Transverse colon (tissue), 4 donors: ENCODE measurements at regions not wholly inside any gene's neighbourhood (a gene's known extent, or its start where the extent isn't known, plus 50 kb on each side); places are given as distances from the start of the nearest gene placed in this dataset.

Experiments used
- DNase-seq: peaks from one replicate; pipeline ENCODE4 v3.0.0-alpha.2; 2019
- H3K27ac ChIP-seq, 4 donors: fragments of 200-600 bp; sonication (generic); 2 replicates each; pipeline ENCODE4 v1.5.1; 2016 to 2018; ENCODE audit warnings: inconsistent platforms in 4 of 4
- H3K27me3 ChIP-seq: fragments of 200-600 bp; sonication (generic); 2 replicates; pipeline ENCODE4 v1.5.1; 2017; ENCODE audit warnings: inconsistent platforms
- H3K36me3 ChIP-seq, 4 donors: fragments of 200-600 bp; sonication (generic); 2 replicates each; pipeline ENCODE4 v1.5.1; 2017 to 2019; ENCODE audit warnings: inconsistent platforms in 4 of 4
- H3K4me1 ChIP-seq, 4 donors: fragments of 200-600 bp; sonication (generic); 2 replicates each; pipeline ENCODE4 v1.5.1; 2017 to 2020; ENCODE audit warnings: inconsistent platforms in 4 of 4
- H3K4me3 ChIP-seq, 4 donors: fragments of 200-600 bp; sonication (generic); 1 replicate in 1 of 4; 2 replicates in 3 of 4; pipeline versions ENCODE4 v1.5.1 to v1.6.1; 2017 to 2019; ENCODE audit warnings: inconsistent platforms in 4 of 4
- H3K9me3 ChIP-seq, 2 donors: fragments of 200-600 bp; sonication (generic); 2 replicates each; pipeline ENCODE4 v1.5.1; 2017 to 2019; ENCODE audit warnings: inconsistent platforms in 2 of 2
- EP300 ChIP-seq: sonication (generic); formaldehyde crosslinking; IDR thresholded peaks from one replicate; pipeline ENCODE4 v1.6.1; 2017; ENCODE audit warnings: antibody characterized with exemption, low read depth
- POLR2A ChIP-seq: fragments of 450-650 bp; IDR thresholded peaks from one replicate; pipeline ENCODE4 v1.6.1; 2016; ENCODE audit warnings: antibody characterized with exemption, mild to moderate bottlenecking, moderate library complexity
- POLR2AphosphoS5 ChIP-seq, 3 donors: sonication (generic); formaldehyde crosslinking; IDR thresholded peaks; one replicate each; pipeline ENCODE4 v1.6.1; 2016; ENCODE audit warnings: antibody characterized with exemption in 3 of 3
- WGBS, 2 donors: methylation state at CpG; one replicate each; pipeline ENCODE4 v1.1.5; 2018; ENCODE audit warnings: low coverage in 1 of 2; 5-methylcytosine and 5-hydroxymethylcytosine counted together
- in situ Hi-C, 4 donors: fragments of 200-750 bp; cut with MboI; loops; one replicate each; pipeline versions ENCODE4 v1.15.0 to v1.15.1; 2017; ENCODE audit warnings: low sequenced_read_pairs in 3 of 4, low pct_ligation_motif_present in 1 of 4, low pct_unique_long_range_greater_than_20kb in 1 of 4
- intact Hi-C: fragments of 100-400 bp; cut with DNase I; formaldehyde crosslinking; loops from one replicate; pipeline ENCODE4 v1.15.1; 2023; ENCODE audit warnings: low total_unique reads
- TF ChIP-seq, protein P1 (sequence below), 5 experiments: fragments of 200-600 bp in 3 of 5; fragments of 450-650 bp in 2 of 5; sonication (generic) in 3 of 5; IDR thresholded peaks; 1 replicate in 2 of 5; 2 replicates in 3 of 5; pipeline ENCODE4 v1.5.1; 2016 to 2017; ENCODE audit warnings: antibody characterized with exemption in 5 of 5, inconsistent platforms in 3 of 5, mild to moderate bottlenecking in 2 of 5, moderate library complexity in 1 of 5

DNA sequence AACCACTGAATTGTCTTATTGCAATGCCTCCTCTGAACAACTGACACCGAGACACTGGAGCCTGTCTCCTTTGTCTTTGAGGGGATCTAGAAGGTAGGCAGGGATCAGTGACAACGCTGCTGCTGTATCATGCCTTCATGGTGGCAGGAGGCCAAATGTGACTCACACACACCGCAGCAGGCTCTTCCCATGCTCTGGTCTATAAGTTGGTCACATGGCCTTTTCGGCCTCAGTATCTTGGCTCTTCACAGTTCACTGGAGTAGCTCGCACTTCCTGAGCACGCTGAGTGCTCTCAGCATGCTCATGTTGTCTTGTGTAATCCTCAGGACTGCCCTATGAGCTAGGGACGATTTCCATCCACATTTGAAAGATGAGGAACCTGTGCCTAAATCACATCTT lies 167.4 kb upstream of the PCSK2 start:
- Histone ChIP-seq H3K27me3 (no peaks in the 10 kb centered on the region), H3K36me3 (no peaks in the 10 kb centered on the region), H3K9me3 (no peaks in the 10 kb centered on the region), H3K27ac (no peak overlapping the region), H3K4me3 (no peak overlapping the region), H3K4me1 (no peaks in the 10 kb centered on the region)
- in situ Hi-C loops: no loop called here
- TF ChIP-seq EP300: no peak
- TF ChIP-seq, protein P1, sequence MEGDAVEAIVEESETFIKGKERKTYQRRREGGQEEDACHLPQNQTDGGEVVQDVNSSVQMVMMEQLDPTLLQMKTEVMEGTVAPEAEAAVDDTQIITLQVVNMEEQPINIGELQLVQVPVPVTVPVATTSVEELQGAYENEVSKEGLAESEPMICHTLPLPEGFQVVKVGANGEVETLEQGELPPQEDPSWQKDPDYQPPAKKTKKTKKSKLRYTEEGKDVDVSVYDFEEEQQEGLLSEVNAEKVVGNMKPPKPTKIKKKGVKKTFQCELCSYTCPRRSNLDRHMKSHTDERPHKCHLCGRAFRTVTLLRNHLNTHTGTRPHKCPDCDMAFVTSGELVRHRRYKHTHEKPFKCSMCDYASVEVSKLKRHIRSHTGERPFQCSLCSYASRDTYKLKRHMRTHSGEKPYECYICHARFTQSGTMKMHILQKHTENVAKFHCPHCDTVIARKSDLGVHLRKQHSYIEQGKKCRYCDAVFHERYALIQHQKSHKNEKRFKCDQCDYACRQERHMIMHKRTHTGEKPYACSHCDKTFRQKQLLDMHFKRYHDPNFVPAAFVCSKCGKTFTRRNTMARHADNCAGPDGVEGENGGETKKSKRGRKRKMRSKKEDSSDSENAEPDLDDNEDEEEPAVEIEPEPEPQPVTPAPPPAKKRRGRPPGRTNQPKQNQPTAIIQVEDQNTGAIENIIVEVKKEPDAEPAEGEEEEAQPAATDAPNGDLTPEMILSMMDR (IDR thresholded peaks at IDR 0.05): no peak
- TF ChIP-seq POLR2AphosphoS5 (IDR thresholded peaks at IDR 0.05): no peak
- no peak for TF ChIP-seq POLR2A
- WGBS, 2 donors: 71% methylated on average over 7 of the region's 7 CpGs; no CpG with 5 or more reads in 1 of the 2 donors
- DNase-seq: no peak
- intact Hi-C loops: no loop called here

DNA sequence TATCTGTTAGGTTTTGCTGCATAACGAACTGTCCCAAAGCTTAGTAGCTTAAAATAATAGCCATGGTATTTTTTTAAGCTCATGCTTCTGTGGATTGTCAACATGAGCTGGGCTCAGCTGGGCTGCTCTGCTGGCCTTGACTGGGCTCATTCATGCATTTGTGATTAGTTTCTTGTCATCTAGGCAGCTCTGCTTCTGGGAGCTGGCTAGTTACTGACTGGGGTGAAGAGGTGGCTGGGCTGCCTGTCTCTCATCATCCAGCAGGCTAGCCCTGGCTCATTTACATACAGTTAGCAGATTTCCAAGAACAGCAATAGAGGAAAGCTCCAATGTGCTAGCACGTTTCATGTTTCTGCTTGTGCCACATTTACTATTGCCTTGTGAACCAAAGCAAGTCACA lies 165.1 kb upstream of the PCSK2 start:
- Histone ChIP-seq H3K9me3 (no peaks in the 10 kb centered on the region), H3K27ac (no peak overlapping the region), H3K4me3 (no peak overlapping the region), H3K27me3 (no peaks in the 10 kb centered on the region), H3K36me3 (no peaks in the 10 kb centered on the region), H3K4me1 (no peaks in the 10 kb centered on the region)
- TF ChIP-seq, protein P1 (IDR thresholded peaks at IDR 0.05): no peak
- TF ChIP-seq POLR2AphosphoS5 (IDR thresholded peaks at IDR 0.05) (no peak), EP300 (no peak)
- intact Hi-C loops (no loop called here), in situ Hi-C loops (no loop called here)
- DNase-seq: no peak
- 41 to 57% methylated on average over 2 of the region's 2 CpGs for WGBS, 2 donors

DNA sequence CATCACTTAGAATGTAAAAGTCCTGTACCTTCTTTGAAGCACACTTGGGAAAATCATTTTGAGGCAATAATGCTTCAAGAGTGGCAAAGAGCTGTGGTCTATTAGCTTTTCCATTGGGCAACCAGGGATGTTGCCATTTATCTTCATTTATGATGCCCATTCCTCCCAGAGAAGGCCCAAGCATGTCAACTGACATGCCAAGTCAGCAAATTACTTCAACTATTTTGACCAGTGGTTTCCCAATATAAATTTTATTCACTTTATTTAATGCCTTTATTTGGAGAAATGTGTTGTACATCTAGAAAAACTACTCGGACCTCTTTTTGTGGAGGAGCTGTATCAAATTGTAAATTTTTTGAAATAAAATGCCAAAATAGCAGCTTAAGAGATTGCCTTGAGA lies 164.1 kb upstream of the PCSK2 start:
- intact Hi-C loops (no loop called here), in situ Hi-C loops (no loop called here)
- Histone ChIP-seq H3K36me3 (no peaks in the 10 kb centered on the region), H3K27ac (no peak overlapping the region), H3K4me1 (no peaks in the 10 kb centered on the region), H3K4me3 (no peak overlapping the region), H3K27me3 (no peaks in the 10 kb centered on the region), H3K9me3 (no peaks in the 10 kb centered on the region)
- WGBS, 2 donors: 50 to 79% methylated on average over 1 of the region's 1 CpG
- TF ChIP-seq EP300 (no peak), POLR2A (no peak), POLR2AphosphoS5 (IDR thresholded peaks at IDR 0.05) (no peak)
- DNase-seq: no peak

DNA sequence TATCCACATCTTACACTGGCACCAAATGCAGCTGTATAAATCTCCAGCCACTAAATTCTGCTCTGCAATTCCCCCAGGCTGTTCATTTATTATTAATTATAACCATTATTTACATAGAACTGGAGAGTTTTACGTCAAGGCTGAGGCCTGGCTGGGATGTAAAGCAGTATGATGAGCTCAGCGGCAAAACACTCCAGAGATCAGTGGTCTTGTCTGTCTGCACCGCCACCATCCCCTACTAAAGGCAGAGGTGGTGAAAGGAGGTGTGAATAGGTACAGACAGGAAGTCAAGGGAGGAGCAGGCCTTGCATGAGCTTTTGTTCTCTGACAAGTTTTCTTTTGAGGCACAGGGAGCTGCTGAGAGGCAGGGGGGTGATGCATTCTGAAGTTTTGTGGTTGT lies 159.9 kb upstream of the PCSK2 start:
- no peaks in the 10 kb centered on the region for H3K9me3 ChIP-seq
- 28 to 55% methylated on average over 3 of the region's 3 CpGs for WGBS, 2 donors
- H3K4me1 ChIP-seq: no peaks in the 10 kb centered on the region
- TF ChIP-seq POLR2AphosphoS5 (IDR thresholded peaks at IDR 0.05) (no peak), POLR2A (no peak), EP300 (no peak)
- TF ChIP-seq, protein P1 (IDR thresholded peaks at IDR 0.05): no peak
- DNase-seq: no peak
- no peaks in the 10 kb centered on the region for H3K27me3 ChIP-seq
- no peak overlapping the region for H3K27ac ChIP-seq
- in situ Hi-C loops (no loop called here), intact Hi-C loops (loop anchor here (1.0 kb wide), 1 partner anchor 38 kb away; no protein-coding TSS in a partner anchor)
- H3K4me3 ChIP-seq: no peak overlapping the region
- no peaks in the 10 kb centered on the region for H3K36me3 ChIP-seq

DNA sequence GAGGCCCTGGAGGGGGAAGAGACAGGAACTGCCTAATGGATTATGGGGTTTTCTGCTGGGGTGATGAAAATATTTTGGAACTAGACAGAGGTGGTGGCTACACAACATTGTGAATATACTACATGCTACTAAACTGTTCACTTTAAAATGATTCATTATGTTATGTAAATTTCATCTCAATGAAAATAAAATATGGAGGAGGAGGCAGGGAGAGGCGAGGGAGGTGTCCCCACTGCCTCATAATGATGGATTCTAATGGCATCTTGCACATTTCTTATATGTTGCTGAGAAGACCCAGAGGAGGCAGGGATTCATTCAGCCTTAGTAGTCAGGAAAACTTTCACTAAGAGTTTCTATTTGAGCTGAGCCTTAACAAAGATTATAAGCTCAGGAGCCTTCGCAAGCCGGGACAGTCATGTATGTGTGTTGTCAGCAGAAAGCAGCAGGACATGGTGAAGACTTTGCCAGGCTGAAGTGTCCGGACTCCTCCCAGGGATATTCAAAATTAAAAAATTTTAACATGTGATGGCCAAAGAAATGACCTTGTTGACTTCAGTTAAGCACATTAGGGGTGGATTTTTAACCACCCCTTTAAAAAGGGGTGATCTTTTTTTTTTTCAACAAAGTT lies 158.6 kb upstream of the PCSK2 start:
- H3K4me1 ChIP-seq: no peaks in the 10 kb centered on the region
- no peaks in the 10 kb centered on the region for H3K27me3 ChIP-seq
- intact Hi-C loops (no loop called here), in situ Hi-C loops (no loop called here)
- no peak for DNase-seq
- WGBS, 2 donors: 82 to 83% methylated on average over 4 of the region's 4 CpGs
- H3K27ac ChIP-seq: no peak overlapping the region
- H3K36me3 ChIP-seq: no peaks in the 10 kb centered on the region
- H3K4me3 ChIP-seq: no peak overlapping the region
- no peaks in the 10 kb centered on the region for H3K9me3 ChIP-seq
- TF ChIP-seq POLR2AphosphoS5 (IDR thresholded peaks at IDR 0.05) (no peak), POLR2A (no peak), EP300 (no peak)
- TF ChIP-seq, protein P1 (IDR thresholded peaks at IDR 0.05): no peak
